Common myeloid progenitor, CD34-positive (primary cell): ENCODE measurements at regions not wholly inside any gene's neighbourhood (a gene's known extent, or its start where the extent isn't known, plus 50 kb on each side); places are given as distances from the start of the nearest gene placed in this dataset.

Source experiments
- CTCF ChIA-PET: fragments of 350-600 bp; sonication (Branson Sonifier 250); formaldehyde crosslinking; loops from one replicate; lab custom pipeline; 2021; ENCODE audit warnings: antibody characterized with exemption; lab: Charles Lee
- POLR2A ChIA-PET: fragments of 350-600 bp; sonication (Branson Sonifier 250); formaldehyde crosslinking; loops from one replicate; lab custom pipeline; 2021; ENCODE audit warnings: antibody characterized with exemption; lab: Charles Lee
- DNase-seq, 3 donors: peaks; one replicate each; pipeline versions ENCODE4 v3.0.0 to v3.0.0-alpha.2; 2013
- H3K27ac ChIP-seq, 2 experiments: 1 replicate in 1 of 2; 2 replicates in 1 of 2; pipeline ENCODE4 v1.7.0; 2013; ENCODE audit warnings: inconsistent platforms in 2 of 2, low read length in 2 of 2, mild to moderate bottlenecking in 2 of 2, low read depth in 1 of 2, moderate library complexity in 1 of 2; ENCODE audit not compliant: severe bottlenecking in 2 of 2, insufficient read depth in 1 of 2, poor library complexity in 1 of 2
- H3K27me3 ChIP-seq, 5 experiments: replicated peaks in 2 of 5; 1 replicate in 3 of 5; 2 replicates in 2 of 5; pipeline versions ENCODE4 v1.6.1 to v1.7.0; 2013; ENCODE audit warnings: low read length in 4 of 5, mild to moderate bottlenecking in 2 of 5, moderate library complexity in 2 of 5, inconsistent platforms in 1 of 5; ENCODE audit not compliant: insufficient read depth in 5 of 5, control insufficient read depth in 4 of 5
- H3K36me3 ChIP-seq, 4 experiments: 1 replicate in 2 of 4; 2 replicates in 2 of 4; pipeline versions ENCODE4 v1.6.1 to v1.7.0; 2013; ENCODE audit warnings: low read length in 3 of 4, control low read depth in 1 of 4, mild to moderate bottlenecking in 1 of 4; ENCODE audit not compliant: control insufficient read depth in 4 of 4, insufficient read depth in 4 of 4
- H3K4me1 ChIP-seq, 4 experiments: 1 replicate in 3 of 4; 2 replicates in 1 of 4; pipeline versions ENCODE4 v1.6.1 to v1.7.1; 2013; ENCODE audit warnings: low read length in 3 of 4, mild to moderate bottlenecking in 3 of 4, control low read depth in 1 of 4, inconsistent platforms in 1 of 4, moderate library complexity in 1 of 4; ENCODE audit not compliant: control insufficient read depth in 4 of 4, insufficient read depth in 4 of 4; ENCODE audit errors: control extremely low read depth in 1 of 4
- H3K4me3 ChIP-seq, 7 experiments: 1 replicate in 4 of 7; 2 replicates in 3 of 7; pipeline versions ENCODE4 v1.5.1 to v1.7.0; 2013; ENCODE audit warnings: mild to moderate bottlenecking in 7 of 7, low read length in 6 of 7, moderate library complexity in 6 of 7, inconsistent platforms in 2 of 7, low read depth in 2 of 7, control low read depth in 1 of 7; ENCODE audit not compliant: insufficient read depth in 4 of 7, control insufficient read depth in 1 of 7; ENCODE audit errors: extremely low read depth in 1 of 7
- H3K9me3 ChIP-seq, 5 experiments: 1 replicate in 4 of 5; 2 replicates in 1 of 5; pipeline versions ENCODE4 v1.6.1 to v1.7.1; 2013; ENCODE audit warnings: low read length in 4 of 5, mild to moderate bottlenecking in 2 of 5, inconsistent platforms in 1 of 5, low read depth in 1 of 5, moderate library complexity in 1 of 5; ENCODE audit not compliant: control insufficient read depth in 4 of 5, insufficient read depth in 2 of 5; ENCODE audit errors: control extremely low read depth in 1 of 5
- WGBS: methylation state at CpG from one replicate; pipeline ENCODE4 v1.1.5; 2013; ENCODE audit not compliant: insufficient coverage; 5-methylcytosine and 5-hydroxymethylcytosine counted together

- Histone ChIP-seq H3K9me3 (no peaks in the 10 kb centered on the region), H3K27ac (no peak overlapping the region), H3K36me3 (no peaks in the 10 kb centered on the region), H3K27me3 (no peaks in the 10 kb centered on the region), H3K4me3 (no peak overlapping the region), H3K4me1 (peaks cover 0 to 10% (median 0%) of the 10 kb centered on the region in 4 experiments)
- POLR2A ChIA-PET = no interaction called here
- CTCF ChIA-PET = interaction anchor here (0.9 kb wide), 1 partner anchor 8 kb away, joined by 4 read pairs; no protein-coding TSS in a partner anchor
- DNase-seq = no peak
- 100% methylated on average over 1 of the region's 3 CpGs for WGBS
Measured at GRCh38 chr5:164345853-164346252, 840.4 kb downstream of the MAT2B start.

DNA sequence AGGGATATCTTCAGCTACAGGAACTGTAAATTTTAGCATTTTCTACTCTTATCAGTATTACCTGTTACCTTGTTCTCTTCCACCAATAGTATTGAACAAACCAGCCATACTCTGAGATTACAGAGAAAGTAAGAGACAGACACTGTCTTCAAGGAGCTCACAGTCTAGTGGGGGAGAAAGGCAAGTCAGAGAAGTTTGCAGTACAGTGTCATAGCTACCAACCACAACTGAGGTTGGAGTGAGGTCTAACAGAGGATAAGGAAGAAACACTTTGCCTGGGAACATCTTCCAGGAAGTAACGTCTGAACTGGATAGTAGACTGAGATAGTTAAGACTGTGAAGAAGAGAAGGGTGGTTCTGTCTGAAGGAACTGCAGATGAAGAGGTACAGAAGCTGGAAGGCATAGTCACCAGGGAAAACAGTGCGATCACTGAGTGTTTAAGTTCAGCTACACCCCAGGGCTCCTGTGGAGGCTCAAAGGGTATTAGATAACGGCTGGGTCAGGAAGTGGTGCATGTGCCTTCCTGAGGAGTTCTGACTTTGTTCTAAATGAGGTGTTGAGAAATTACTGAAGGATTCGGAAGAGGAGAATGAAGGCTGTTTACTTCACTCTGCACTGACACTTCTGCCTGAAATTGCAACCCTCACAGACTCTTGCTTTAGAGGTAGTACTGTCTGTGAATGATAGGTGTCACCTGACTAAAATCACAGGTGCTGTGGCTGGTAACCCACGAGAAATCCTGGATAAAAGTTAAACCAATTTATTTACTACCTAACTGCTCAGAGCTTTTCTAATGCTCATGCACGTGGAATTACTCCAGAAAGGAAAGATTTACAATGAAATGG, 841.6 kb downstream of the MAT2B start:
- WGBS = 20% methylated on average over 3 of the region's 6 CpGs
- DNase-seq = no peak
- Histone ChIP-seq H3K27ac (no peak overlapping the region), H3K9me3 (no peaks in the 10 kb centered on the region), H3K4me3 (no peak overlapping the region), H3K4me1 (peaks cover 0 to 10% (median 0%) of the 10 kb centered on the region in 4 experiments), H3K36me3 (no peaks in the 10 kb centered on the region), H3K27me3 (no peaks in the 10 kb centered on the region)
- CTCF ChIA-PET = interaction anchor here (0.9 kb wide), 1 partner anchor 10 kb away, joined by 4 read pairs; no protein-coding TSS in a partner anchor
- POLR2A ChIA-PET = no interaction called here

DNA sequence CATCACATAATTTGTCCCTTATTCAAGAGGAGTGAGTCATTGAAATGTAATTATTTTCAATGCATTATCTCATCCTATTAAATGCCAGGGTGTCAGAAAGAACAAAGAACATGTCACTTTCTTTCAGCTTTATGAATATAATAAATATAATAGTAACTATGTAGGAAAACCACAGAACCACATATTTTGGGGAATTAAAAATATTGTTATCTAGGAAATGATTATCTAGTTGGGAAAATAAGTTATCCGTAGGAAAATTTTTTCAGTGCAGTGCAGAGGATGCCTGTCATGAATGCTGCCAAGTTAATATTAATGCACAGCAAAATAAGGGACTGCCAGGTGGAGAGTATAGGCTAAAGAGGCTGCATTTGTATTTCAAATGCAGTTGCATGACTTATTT, 844.8 kb downstream of the MAT2B start:
- H3K36me3 ChIP-seq = no peaks in the 10 kb centered on the region
- no peaks in the 10 kb centered on the region for H3K9me3 ChIP-seq
- WGBS = 86% methylated on average over 1 of the region's 1 CpG
- no peak for DNase-seq
- no peak overlapping the region for H3K27ac ChIP-seq
- H3K27me3 ChIP-seq = no peaks in the 10 kb centered on the region
- CTCF ChIA-PET = no interaction called here
- no peak overlapping the region for H3K4me3 ChIP-seq
- POLR2A ChIA-PET = no interaction called here
- H3K4me1 ChIP-seq = peaks cover 0 to 28% (median under 1%) of the 10 kb centered on the region in 4 experiments

GRCh38 chr5:164351245-164351834, 845.9 kb downstream of the MAT2B start:
- H3K36me3 ChIP-seq = no peaks in the 10 kb centered on the region
- ChIA-PET CTCF (no interaction called here), POLR2A (no interaction called here)
- H3K9me3 ChIP-seq = no peaks in the 10 kb centered on the region
- H3K27me3 ChIP-seq = no peaks in the 10 kb centered on the region
- H3K4me3 ChIP-seq = no peak overlapping the region
- H3K27ac ChIP-seq = no peak overlapping the region
- no peak for DNase-seq
- peaks cover 0 to 38% (median 2%) of the 10 kb centered on the region in 4 experiments for H3K4me1 ChIP-seq
- WGBS = 100% methylated on average over 1 of the region's 2 CpGs

GRCh38 chr5:164352695-164353094, 847.3 kb downstream of the MAT2B start:
- 80% methylated on average over 1 of the region's 2 CpGs for WGBS
- CTCF ChIA-PET = no interaction called here
- no peaks in the 10 kb centered on the region for H3K9me3 ChIP-seq
- no peak overlapping the region for H3K27ac ChIP-seq
- no peak overlapping the region for H3K4me3 ChIP-seq
- POLR2A ChIA-PET = no interaction called here
- H3K36me3 ChIP-seq = no peaks in the 10 kb centered on the region
- no peaks in the 10 kb centered on the region for H3K27me3 ChIP-seq
- DNase-seq = no peak
- peaks cover 0 to 43% (median 5%) of the 10 kb centered on the region in 4 experiments for H3K4me1 ChIP-seq

DNA sequence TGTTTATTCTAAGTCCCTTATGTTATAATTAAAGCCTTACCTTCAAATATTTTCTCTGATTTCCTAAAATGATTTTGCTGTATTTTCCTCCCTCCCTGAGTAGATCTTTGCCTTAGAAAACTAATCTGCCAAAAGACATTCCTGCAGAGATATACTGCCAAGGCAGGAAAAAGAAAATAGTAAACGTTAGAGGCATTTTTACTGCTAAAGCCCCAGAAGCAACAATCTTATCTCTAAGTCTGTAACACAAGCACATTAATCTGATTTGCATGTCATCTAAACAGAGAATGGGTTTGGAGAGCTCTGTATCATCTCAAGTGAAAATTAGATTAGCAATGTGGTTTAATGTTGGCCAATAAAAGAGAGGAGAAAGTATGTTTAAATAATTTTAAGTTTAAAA, 847.7 kb downstream of the MAT2B start:
- H3K27ac ChIP-seq = no peak overlapping the region
- DNase-seq = no peak

More for the DNA sequence above, 847.7 kb downstream of the MAT2B start:
- H3K27me3 ChIP-seq = no peaks in the 10 kb centered on the region
- no peak overlapping the region for H3K4me3 ChIP-seq
- peaks cover 0 to 45% (median 6%) of the 10 kb centered on the region in 4 experiments for H3K4me1 ChIP-seq
- ChIA-PET CTCF (no interaction called here), POLR2A (no interaction called here)
- H3K9me3 ChIP-seq = no peaks in the 10 kb centered on the region
- WGBS = no CpG with 5 or more reads among the region's 1 CpG
- H3K36me3 ChIP-seq = no peaks in the 10 kb centered on the region
